Activated CD4-positive, alpha-beta T cell treated with anti-CD3 and anti-CD28 coated beads, Interleukin-10, Interleukin-2, amounts not matched to agents 100 ng/mL and 50 ng/mL, durations not matched to agents 16 hours and 8 hours (primary cell): ENCODE measurements at regions not wholly inside any gene's neighbourhood (a gene's known extent, or its start where the extent isn't known, plus 50 kb on each side); places are given as distances from the start of the nearest gene placed in this dataset.
"Not testable (repeated sequence)": the region's sequence is repeated elsewhere in the genome, so short reads cannot be mapped to it uniquely, and the experiment has no call there.

ENCODE experiments used
- DNase-seq: peaks from one replicate; pipeline ENCODE4 v3.0.0-alpha.2; 2020

DNA sequence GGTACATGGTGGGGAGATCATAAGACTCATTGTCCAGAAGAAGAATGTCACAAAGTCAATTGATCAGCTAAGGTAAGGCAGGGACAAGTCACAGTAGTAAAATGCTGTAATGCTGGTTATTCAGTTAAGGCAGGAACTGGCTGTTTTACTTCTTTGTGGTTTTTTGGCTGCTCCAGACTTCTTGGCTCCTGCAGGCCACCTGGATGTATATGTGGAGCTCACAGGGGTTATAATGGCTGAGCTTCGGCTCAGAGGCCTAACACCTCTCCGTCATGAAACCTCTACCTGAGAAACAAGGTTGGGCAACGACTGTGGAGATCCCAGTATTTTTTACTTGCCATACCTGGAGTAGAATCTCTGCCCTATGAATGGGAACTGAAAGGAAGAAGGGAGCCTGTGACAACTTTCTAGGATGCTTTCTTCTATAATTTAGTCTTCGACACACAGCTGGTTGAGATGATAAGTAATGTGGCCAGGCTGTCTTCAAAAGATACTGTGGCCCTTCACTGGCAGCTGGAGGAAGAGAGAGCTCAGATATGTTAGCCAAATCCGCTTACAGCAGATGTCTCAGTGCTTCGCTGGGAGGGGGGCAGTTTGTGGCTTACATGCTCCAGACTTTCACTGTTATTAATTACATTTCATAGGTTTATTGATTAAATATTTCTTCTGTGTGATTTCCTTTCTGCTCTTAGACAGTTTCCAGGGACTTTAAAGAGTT, 887.8 kb downstream of the IGSF11 start:
- no peak for DNase-seq

DNA sequence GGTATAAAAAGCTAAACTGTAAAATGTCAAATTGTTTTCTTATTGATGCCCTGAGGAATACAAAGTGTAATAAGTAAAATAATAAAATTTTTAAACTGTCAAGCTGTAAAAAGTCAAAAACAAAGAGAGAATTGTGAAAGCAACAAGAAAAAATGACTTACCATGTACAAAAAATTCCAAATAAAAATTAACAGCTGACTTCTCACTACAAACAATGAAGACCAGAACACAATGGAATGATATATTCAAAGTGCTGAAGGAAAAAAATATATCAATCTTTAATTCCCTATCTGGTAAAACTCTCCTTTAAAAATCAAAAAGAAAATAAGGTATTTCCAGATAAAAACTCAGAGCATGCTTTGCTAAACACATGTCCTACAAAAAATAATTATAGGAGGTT, 883.5 kb downstream of the IGSF11 start:
- no peak for DNase-seq

DNA sequence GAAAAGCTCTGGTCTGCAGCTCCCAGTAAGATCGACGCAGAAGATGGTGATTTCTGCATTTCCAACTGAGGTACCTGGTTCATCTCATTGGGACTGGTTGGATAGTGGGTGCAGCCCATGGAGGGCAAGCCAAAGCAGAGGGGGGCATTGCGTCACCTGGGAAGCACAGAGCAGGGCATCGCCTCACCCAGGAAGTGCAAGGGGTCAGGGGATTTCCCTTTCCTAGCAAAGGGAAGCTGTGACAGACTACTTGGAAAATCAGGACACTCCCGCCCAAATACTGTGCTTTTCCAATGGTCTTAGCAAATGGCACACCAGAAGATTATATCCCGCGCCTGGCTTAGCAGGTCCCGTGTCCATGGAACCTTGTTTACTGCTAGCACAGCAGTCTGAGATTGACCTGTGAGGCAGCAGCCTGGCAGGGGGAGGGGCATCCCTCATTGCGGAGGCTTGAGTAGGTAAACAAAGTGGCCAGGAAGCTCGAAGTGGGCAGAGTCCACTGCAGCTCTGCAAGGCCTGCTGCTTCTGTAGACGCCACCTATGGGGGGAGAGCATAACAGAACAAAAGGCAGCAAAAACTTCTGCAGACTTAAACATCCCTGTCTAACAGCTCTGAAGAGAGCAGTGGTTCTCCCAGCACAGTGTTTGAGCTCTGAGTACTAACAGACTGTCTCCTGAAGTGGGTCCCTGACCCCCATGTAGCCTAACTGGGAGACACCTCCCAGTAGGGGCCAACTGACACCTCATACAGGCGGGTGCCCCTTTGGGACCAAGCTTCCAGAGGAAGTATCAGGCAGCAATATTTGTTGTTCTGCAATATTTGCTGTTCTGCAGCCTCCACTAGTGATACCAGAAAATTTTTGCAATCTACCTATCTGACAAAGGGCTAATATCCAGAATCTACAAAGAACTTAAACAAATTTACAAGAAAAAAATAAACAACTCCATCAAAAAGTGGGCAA, 871.7 kb downstream of the IGSF11 start:
- DNase-seq, result not testable (repeated sequence)

DNA sequence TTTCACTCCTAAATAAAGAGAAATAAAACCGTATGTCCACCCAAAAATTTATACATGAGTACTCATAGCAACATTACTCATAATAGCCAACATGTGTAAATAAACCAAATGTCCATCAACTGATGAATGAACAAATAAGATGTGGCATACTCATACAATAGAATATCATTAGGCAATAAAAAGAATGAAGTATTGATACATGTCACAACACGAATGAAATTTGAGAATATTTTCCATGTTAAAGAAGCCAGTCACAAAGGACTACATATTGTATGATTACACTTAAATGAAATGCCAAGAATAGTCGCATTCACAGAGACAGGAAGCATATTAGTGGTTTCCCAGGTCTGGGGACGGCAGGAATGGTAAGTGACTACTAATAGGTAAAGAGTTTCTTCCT, 869.2 kb downstream of the IGSF11 start:
- DNase-seq, result no peak

DNA sequence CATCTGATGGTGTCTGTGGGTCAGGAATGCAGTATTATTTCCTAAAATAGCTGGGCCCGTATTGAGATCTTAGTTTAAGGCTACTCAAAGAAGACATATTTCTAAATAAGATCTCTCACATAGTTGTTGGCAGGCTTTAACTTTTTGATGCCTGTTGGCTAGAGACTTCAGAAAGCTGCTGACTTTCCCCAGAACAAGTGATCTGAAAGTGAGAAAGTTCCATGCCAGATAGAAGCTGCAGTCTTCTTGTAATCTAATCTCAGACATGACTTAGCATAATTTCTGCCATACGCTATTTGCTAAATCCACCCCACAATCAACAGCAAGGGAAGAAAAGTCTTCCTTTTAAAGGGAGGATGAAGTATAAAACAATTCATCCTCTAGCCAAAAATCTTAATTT, 867.1 kb downstream of the IGSF11 start:
- DNase-seq, result no peak

DNA sequence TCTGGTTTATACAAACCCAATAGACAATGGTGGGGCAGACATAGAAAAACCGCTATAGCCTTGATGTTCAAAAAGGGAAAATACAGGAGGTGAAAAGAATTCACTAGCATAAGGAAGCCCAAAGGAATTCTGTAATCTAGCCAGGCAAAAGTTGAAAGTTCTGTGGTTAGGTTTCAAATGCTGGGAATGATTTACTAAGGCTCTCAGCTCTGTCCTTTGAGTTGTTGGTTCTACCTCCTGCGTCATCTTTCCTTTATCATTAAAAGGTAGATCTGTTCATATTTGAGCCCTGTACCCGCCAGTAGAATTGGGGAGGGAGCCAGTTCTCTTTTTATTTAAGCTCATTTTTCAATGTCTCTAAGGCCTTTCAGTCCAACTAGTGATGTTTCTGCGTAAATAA, 866.5 kb downstream of the IGSF11 start:
- no peak for DNase-seq

DNA sequence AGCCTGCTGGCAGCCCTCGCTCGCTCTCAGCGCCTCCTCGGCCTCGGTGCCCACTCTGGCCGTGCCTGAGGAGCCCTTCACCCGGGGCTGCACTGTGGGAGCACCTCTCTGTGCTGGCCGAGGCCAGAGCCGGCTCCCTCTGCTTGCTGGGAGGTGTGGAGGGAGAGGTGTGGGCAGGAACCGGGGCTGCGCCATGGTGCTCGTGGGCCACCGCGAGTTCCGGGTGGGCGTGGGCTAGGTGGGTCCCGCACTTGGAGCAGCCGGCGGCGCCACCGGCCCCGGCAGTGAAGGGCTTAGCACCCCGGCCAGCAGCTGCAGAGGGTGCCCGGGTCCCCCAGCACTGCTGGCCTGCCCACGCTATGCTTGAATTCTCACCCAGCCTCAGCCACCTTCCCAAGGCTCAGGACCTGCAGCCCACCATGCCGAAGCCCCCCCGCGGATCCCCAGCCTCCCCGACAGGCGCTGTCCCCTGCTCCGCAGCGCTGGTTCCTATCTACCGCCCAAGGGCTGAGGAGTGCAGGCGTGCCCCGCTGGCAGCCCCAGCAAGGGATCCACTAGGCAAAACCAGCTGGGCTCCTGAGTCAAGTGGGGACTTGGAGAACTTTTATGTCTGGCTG, 863.3 kb downstream of the IGSF11 start:
- DNase-seq, result no peak

DNA sequence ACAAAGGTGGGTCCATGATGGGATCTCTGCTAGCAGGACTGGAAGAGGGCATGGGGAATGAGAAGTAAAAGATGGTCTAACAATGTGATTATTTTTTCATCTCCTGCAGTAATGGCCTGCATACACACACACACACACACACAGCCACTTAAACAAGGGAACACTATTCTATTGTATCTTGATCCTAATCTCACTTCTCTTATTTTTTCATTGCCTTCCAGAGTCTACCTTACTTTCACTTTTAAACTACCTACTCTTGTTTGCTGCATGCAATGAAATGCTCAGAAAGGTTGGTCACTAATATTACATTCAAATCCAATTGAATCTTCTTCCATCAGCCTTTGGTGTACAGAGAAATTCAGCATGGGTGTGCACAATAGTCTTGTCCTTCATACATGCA, 853.8 kb downstream of the IGSF11 start:
- DNase-seq, result no peak

DNA sequence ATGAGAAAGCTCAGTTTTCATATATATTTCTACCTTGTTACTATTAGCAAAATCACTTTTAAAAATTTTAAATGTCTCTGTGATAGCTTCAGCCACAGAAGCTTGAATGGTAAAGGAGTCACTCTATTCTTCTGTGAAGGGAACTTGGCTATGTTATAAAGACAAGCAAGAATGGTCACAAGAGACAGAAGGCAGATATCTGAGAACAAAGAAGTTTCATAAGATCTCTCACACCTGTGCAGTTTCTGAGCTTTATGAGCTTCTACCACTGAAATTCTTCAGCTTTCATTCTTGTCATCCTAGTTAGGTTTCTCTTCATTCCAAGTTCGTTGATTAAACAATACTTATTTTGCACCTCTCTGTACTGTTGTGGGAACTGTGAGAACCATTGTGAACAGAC, 853.4 kb downstream of the IGSF11 start:
- no peak for DNase-seq

DNA sequence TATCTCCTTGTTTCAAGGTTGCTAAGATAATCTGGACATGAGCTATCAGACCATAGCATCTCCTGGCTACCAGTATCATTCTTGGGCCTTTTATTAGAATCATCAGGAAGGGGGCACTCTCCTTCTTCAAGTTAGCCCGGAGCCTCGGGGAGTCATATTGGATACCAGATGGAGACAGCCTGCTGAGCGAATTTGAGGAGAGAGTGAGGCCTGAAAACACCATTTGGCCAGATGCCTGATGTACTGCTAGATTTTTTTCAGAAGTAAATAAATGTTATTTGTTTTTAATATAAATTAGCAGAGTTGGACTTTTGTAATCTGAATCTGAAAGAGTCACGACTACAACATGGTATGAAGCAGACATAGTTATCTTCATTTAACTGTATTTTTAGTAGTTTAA, 848.6 kb downstream of the IGSF11 start:
- no peak for DNase-seq

DNA sequence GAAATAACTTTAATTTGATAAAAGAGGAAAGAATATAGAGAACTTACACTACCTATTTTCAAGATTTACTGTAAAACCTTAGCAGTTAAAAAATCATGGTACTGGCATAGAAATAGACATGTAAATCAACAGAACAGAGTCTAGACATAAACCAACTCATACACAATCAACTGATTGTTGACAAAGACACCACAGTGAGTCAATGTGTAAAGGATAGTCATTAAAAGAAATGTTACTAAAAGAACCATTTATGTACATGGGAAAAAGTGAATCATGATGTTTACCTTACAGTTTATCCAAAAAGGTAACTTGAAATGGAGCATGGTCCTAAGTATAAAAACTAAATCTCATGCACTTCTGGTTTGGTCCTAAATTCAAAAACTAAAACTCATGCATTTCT, 847.4 kb downstream of the IGSF11 start:
- no peak for DNase-seq

DNA sequence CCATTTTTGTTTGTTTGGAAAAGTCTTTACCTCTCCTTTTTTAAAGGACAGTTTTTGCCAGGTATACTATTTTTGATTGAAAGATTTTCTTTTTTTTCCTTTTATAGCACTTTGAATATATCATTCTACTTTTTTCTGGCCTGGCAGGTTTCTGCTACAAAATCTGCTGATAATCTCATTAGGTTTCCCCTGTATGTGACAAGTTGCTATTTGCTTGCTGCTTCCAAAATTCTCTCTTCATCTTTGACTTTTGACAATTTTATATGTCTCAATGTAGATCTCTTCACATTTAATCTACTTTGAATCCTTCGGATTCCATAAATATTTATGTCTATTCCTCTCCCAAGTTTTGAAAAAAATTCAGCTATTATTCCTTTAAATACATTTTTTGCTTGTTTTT, 838.5 kb downstream of the IGSF11 start:
- DNase-seq, result no peak

DNA sequence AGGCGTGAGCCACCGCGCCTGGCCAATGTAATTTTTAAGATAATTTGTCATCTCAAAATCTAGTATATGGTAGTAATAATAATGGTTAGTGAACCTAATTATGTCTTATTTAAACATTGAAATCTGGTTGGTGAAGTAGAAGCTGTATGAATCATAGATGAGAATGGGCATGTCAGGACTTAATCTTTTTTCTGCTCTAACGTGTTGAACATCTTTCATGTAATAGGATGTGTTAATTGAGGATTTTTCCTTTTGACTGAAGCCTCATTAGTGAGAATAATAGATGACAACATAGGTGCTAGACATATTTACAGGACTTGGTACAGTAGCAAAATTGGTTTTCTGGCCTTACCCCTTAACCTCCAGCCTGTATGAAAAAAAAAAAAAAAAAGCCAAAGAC, 835.6 kb downstream of the IGSF11 start:
- no peak for DNase-seq

DNA sequence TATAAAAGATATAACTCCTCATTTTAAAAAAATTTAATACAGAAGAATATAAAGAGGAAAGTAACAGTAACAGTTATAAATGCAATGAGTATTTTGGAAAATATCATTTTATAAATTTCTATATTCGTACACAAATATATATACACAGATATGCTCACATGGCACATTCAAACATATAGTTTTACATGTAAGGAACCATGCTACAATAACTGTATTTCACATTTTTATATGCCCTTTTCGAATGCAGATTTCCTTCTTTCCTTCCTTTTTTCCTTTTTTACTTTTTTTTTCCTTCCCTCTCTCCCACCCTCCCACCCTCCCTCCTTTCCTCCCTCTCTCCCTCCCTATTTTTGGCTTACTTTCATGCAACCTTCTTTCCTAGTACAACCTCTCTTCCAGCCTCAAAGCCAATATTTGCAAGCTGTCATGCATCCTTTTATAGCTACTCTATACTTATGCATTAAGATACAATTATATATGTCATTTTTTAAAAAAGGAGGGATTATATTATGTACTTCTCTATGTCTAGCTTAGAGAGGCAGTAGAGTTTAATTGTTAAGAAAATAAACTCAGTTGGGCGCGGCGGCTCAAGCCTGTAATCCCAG, 830.5 kb downstream of the IGSF11 start:
- no peak for DNase-seq

DNA sequence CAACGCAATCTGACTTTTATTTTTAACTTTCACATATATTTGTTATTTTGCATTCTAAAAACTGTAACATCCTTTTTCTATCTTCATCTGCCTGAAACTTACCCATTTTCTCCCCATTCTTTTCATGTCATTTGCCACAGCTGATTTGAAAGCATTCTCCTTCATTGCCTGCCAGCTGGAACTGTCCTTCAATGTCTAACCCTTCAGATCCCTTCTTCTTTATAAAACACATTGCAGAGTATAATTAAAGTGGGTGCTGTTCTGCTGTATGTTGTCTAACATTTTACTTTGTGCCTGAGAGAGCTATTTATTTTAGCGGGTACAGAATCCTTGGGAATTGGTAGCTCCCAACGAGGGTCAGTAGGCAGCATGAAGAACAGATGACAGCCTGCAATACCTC, 827.4 kb downstream of the IGSF11 start:
- no peak for DNase-seq

DNA sequence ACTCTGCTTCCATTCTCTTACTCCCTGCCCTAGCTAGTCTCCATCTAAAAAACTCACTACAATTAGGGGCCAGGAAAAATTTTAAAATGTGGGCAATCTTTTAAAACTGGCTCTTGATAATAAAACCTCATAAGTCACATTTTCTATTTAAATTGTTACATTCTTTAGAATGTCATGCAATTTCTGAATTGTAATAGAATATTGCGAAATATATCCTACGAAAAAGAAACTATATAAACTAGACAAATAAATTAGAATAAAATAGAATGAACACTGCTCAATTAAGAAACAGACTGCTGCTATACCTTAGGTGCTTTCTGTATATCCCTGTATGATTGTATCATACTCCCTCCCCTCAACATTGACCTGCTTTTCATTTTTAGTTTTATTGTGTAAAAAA, 826.0 kb downstream of the IGSF11 start:
- DNase-seq, result no peak

DNA sequence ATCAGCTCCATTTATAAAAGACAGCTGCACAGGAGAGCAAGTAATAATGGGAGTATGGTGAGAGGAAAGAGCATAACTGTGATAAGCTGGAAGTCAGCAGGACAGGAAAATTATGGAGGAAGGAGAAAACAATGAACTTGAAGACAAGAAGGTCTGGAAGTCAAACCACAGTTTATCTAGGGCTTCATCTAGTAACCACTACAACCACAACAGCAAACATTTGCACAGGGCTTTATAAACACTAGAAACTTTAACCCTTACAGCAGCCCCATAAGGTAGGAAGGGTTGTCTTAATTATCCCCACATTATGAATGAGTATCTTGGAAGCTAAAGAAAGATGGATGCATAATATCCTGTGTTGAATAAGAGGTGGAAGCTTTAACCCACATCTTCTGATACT, 820.8 kb downstream of the IGSF11 start:
- DNase-seq, result no peak

DNA sequence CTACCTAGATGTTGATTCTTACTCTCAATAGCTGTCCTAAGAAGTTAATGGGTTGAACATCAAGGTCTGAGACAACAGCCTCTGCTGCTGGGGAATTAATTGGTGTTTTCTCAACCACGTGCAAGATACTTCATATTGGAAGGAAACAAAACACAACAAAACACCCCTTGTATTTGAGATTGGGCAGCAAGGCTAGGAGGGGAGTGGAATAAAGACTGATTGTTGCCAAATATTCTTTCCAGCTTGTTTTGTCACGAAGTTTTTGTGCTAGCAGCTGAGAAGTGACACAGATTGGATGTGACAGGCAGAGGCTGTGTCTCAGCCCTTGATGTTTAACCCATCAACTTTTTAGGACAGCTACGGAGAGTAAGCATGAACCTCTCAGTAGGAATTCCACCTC, 808.4 kb downstream of the IGSF11 start:
- no peak for DNase-seq

DNA sequence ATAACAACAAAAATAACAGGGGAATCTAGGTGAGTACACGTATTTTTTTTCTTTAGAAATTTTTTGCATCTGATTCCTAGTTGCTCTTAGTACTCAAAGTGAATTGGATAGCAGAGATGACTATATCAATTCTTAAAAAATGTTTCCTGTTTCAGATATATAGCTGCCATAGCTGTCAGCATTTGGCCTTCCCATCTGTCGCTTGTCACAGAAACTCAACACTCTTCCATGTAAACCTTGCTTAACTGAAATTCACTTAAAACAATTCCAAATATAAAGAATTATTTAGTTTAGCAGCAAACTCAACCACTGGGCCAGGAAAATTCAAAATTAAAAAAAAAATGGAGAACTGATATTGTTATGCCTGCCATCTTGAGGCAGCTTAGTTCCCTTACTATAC, 807.5 kb downstream of the IGSF11 start:
- no peak for DNase-seq

DNA sequence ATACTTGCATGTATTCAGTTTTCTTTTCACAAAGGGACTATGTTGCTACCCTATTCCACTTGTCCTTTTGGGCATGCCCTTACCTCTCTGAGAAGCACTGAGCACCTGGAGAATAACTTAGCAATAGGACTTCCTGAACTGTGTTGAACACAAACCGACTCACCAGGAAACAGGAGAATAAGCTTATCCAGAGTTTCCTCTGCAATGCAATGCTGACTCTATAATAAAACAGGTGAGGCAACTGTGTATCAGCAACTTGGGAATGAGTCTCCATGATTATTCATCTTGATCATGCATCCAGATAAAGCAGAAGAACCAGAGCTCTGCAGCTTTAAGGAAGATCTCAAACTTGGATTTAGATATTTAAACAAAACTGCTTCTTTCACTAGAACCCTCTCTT, 806.5 kb downstream of the IGSF11 start:
- no peak for DNase-seq

DNA sequence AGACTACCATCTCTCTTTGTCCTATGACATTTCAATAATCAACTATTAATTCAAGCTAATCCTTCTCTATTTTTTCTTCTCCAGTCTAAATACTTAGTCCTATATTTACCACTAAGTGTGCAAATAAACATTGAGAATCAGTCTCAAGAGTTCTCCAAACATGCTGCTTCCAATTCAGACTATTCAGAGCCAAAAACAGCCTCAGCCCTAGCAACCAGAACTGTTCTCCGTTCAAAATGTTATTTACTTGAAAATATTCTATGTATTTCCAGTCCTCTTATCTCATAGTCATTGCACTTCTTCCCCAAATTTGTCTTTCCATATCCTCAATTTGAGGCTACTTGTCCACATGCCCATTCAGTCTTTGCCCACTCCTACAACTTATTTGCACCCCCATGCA, 805.5 kb downstream of the IGSF11 start:
- DNase-seq, result no peak

DNA sequence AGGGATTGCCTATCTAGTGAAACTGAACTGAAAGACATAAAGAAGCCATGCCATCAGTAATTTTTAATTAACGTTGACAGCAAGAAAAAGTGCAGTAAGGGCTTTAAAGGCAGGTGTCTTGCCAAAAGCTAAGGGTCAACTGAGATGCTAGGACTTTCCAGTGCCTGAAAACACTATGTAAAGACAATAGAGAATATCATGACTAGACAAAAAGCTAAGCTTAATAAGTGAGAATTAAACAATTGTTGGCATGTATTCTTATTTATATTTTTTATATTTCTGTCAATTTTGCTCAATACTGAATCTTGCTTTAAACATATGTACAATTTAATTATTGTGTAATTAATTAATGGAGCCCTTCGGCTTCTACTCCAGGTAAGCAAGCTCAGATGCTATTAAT, 803.1 kb downstream of the IGSF11 start:
- no peak for DNase-seq

DNA sequence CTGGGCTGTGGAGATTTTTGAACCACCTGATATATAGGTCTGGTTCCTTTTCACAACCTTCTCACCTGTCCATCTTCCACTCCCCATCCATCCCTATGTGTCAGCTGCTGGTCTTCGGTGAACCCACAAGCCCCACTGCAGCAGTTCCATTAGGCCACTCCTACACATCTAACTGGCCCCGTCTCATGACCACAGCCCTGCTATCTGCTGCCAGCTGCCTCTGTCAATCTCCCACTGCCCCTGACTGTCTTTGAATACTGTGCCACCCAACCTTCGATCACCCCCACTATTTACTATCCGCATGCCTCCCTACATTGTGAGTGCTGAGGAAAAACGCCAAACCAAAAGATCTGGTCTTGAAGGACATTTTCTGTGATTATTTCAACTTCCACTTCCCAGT, 795.4 kb downstream of the IGSF11 start:
- DNase-seq, result no peak

DNA sequence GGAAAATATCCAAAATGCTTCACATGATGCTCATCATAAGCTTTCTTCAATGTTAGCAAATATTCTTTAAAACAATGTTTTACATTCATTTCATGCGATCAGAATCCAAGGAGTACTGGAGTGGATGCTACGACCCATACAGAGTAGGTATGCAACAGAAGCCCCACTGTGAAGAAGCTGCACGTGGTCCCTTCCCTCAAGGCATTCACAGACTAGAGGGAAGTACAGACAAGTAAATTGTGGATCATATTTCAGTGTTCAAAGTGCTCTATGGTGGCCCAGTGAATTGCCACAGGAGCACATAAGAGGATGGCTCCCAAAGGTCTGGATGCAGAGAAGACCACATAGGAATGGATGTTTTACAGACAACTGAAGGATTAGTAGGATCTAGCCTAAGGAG, 789.9 kb downstream of the IGSF11 start:
- DNase-seq, result no peak
